H1 (cell line): ENCODE measurements at regions not wholly inside any gene's neighbourhood (a gene's known extent, or its start where the extent isn't known, plus 50 kb on each side); places are given as distances from the start of the nearest gene placed in this dataset.

Experiments
- CTCF ChIA-PET: fragments of 300-600 bp; sonication (Branson Sonifier 250); formaldehyde crosslinking; loops from one replicate; lab custom pipeline; 2021; ENCODE audit not compliant: partially characterized antibody; lab: Charles Lee
- POLR2A ChIA-PET: fragments of 300-600 bp; sonication (Branson Sonifier 250); formaldehyde crosslinking; loops from one replicate; lab custom pipeline; 2021; ENCODE audit warnings: inconsistent platforms; ENCODE audit not compliant: partially characterized antibody; lab: Charles Lee
- DNase-seq, 2 experiments: peaks; one replicate each; pipeline versions ENCODE4 v3.0.0 to v3.0.0-alpha.2; 2010 to 2022; ENCODE audit warnings: low spot score in 2 of 2, low read depth in 1 of 2, mixed read lengths in 1 of 2
- FAIRE-seq: peaks from 2 replicates; lab custom pipeline; 2011; peaks lifted over from hg19 to GRCh38; lab: Jason Lieb, UNC
- H2AFZ ChIP-seq: 2 replicates; pipeline ENCODE4 v1.8.1; 2012; ENCODE audit warnings: low read length, inconsistent platforms
- H2AK5ac ChIP-seq: 2 replicates; pipeline ENCODE4 v1.6.1; 2013; ENCODE audit warnings: low read depth, low read length
- H2BK120ac ChIP-seq: replicated peaks from 2 replicates; pipeline ENCODE3; 2013; ENCODE audit warnings: low read depth, low read length, inconsistent platforms
- H2BK12ac ChIP-seq: 2 replicates; pipeline ENCODE4 v1.6.1; 2013; ENCODE audit warnings: low read depth, low read length
- H2BK15ac ChIP-seq: 2 replicates; pipeline ENCODE4 v1.6.1; 2013; ENCODE audit warnings: low read length
- H2BK20ac ChIP-seq: 2 replicates; pipeline ENCODE4 v1.6.1; 2013; ENCODE audit warnings: low read length
- H2BK5ac ChIP-seq: 2 replicates; pipeline ENCODE4 v1.6.1; 2013; ENCODE audit warnings: low read depth, low read length
- H3K14ac ChIP-seq: 2 replicates; pipeline ENCODE4 v1.6.1; 2013; ENCODE audit warnings: inconsistent platforms; ENCODE audit not compliant: insufficient read length
- H3K18ac ChIP-seq: 2 replicates; pipeline ENCODE4 v1.6.1; 2013; ENCODE audit warnings: low read length; ENCODE audit errors: extremely low read depth
- H3K23ac ChIP-seq: 2 replicates; pipeline ENCODE4 v1.6.1; 2013; ENCODE audit warnings: inconsistent platforms; ENCODE audit not compliant: insufficient read length
- H3K23me2 ChIP-seq: 2 replicates; pipeline ENCODE4 v1.6.1; 2013; ENCODE audit warnings: low read depth, low read length
- H3K27ac ChIP-seq: 2 replicates; pipeline ENCODE4 v1.6.1; 2011; ENCODE audit warnings: low read depth, low read length, inconsistent platforms
- H3K27me3 ChIP-seq, 4 experiments: replicated peaks in 1 of 4; 1 replicate in 1 of 4; 2 replicates in 3 of 4; pipeline versions ENCODE4 v1.6.1 to v1.8.1; 2011 to 2013; ENCODE audit warnings: low read length in 3 of 4, mild to moderate bottlenecking in 3 of 4, inconsistent platforms in 2 of 4, mixed read lengths in 2 of 4, moderate library complexity in 1 of 4; ENCODE audit not compliant: control insufficient read depth in 3 of 4, insufficient read depth in 3 of 4; ENCODE audit errors: extremely low read depth in 1 of 4
- H3K36me3 ChIP-seq, 4 experiments: 2 replicates each; pipeline versions ENCODE4 v1.6.1 to v1.8.1; 2011 to 2013; ENCODE audit warnings: mild to moderate bottlenecking in 4 of 4, low read length in 3 of 4, moderate library complexity in 2 of 4, control low read depth in 1 of 4, inconsistent platforms in 1 of 4; ENCODE audit not compliant: insufficient read depth in 4 of 4, control insufficient read depth in 2 of 4
- H3K4ac ChIP-seq: replicated peaks from 2 replicates; pipeline ENCODE3; 2013; ENCODE audit warnings: low read length, low read depth, mixed read lengths, inconsistent platforms; ENCODE audit not compliant: insufficient read length
- H3K4me1 ChIP-seq, 4 experiments: replicated peaks in 1 of 4; 1 replicate in 1 of 4; 2 replicates in 3 of 4; pipeline versions ENCODE4 v1.6.1 to v1.8.1; 2011 to 2013; ENCODE audit warnings: low read length in 3 of 4, inconsistent platforms in 2 of 4, mixed read lengths in 1 of 4; ENCODE audit not compliant: insufficient read depth in 4 of 4, control insufficient read depth in 3 of 4
- H3K4me2 ChIP-seq, 2 experiments: 2 replicates each; pipeline versions ENCODE4 v1.6.1 to v1.8.1; 2011 to 2013; ENCODE audit warnings: low read depth in 2 of 2, low read length in 2 of 2, control low read depth in 1 of 2, inconsistent platforms in 1 of 2, mild to moderate bottlenecking in 1 of 2; ENCODE audit not compliant: insufficient read depth in 1 of 2
- H3K4me3 ChIP-seq, 4 experiments: fragments of 200-600, 300-600 bp in 1 of 4; sonication (generic), shearing (Covaris generic), sonication (Bioruptor Twin) in 1 of 4; 2 replicates each; pipeline versions ENCODE4 v1.5.1 to v1.8.1; 2011 to 2016; ENCODE audit warnings: low read length in 4 of 4, low read depth in 3 of 4, control low read depth in 2 of 4, inconsistent platforms in 2 of 4, mild to moderate bottlenecking in 2 of 4, mixed read lengths in 1 of 4, moderate library complexity in 1 of 4; ENCODE audit not compliant: insufficient read depth in 2 of 4; ENCODE audit errors: extremely low read depth in 1 of 4
- H3K56ac ChIP-seq: replicated peaks from 2 replicates; pipeline ENCODE3; 2013; ENCODE audit warnings: low read depth, mild to moderate bottlenecking, mixed read lengths, low read length, inconsistent platforms; ENCODE audit not compliant: insufficient read length
- H3K79me1 ChIP-seq: 2 replicates; pipeline ENCODE4 v1.6.1; 2013; ENCODE audit warnings: low read depth, low read length, control low read depth
- H3K79me2 ChIP-seq, 2 experiments: 2 replicates each; pipeline versions ENCODE4 v1.6.1 to v1.8.1; 2012 to 2013; ENCODE audit warnings: low read length in 2 of 2, mild to moderate bottlenecking in 2 of 2, inconsistent platforms in 1 of 2; ENCODE audit not compliant: insufficient read depth in 2 of 2, control insufficient read depth in 1 of 2
- H3K9ac ChIP-seq, 4 experiments: replicated peaks in 1 of 4; 1 replicate in 1 of 4; 2 replicates in 3 of 4; pipeline versions ENCODE4 v1.6.1 to v1.8.1; 2011 to 2013; ENCODE audit warnings: low read depth in 3 of 4, low read length in 3 of 4, control low read depth in 2 of 4, mild to moderate bottlenecking in 2 of 4, moderate library complexity in 2 of 4, inconsistent platforms in 1 of 4; ENCODE audit errors: extremely low read depth in 1 of 4
- H3K9me3 ChIP-seq, 2 experiments: 2 replicates each; pipeline versions ENCODE4 v1.6.1 to v1.8.1; 2012 to 2013; ENCODE audit warnings: mild to moderate bottlenecking in 2 of 2, moderate library complexity in 2 of 2, control low read depth in 1 of 2, inconsistent platforms in 1 of 2, low read depth in 1 of 2, low read length in 1 of 2, mixed read lengths in 1 of 2; ENCODE audit not compliant: insufficient read depth in 2 of 2
- H4K20me1 ChIP-seq, 2 experiments: replicated peaks in 1 of 2; 2 replicates each; pipeline versions ENCODE3 to v1.8.1; 2011 to 2013; ENCODE audit warnings: inconsistent platforms in 2 of 2, low read length in 2 of 2, mild to moderate bottlenecking in 1 of 2; ENCODE audit not compliant: insufficient read depth in 2 of 2, control insufficient read depth in 1 of 2
- H4K5ac ChIP-seq: 2 replicates; pipeline ENCODE4 v1.6.1; 2013; ENCODE audit warnings: low read length, low read depth, mixed read lengths, inconsistent platforms; ENCODE audit not compliant: insufficient read length
- H4K8ac ChIP-seq: 2 replicates; pipeline ENCODE4 v1.8.0; 2013; ENCODE audit warnings: mild to moderate bottlenecking, moderate library complexity, low read length, inconsistent platforms; ENCODE audit not compliant: insufficient read depth; ENCODE audit errors: extremely low read depth
- H4K91ac ChIP-seq: replicated peaks from 2 replicates; pipeline ENCODE3; 2013; ENCODE audit warnings: low read length, mixed read lengths, inconsistent platforms; ENCODE audit not compliant: insufficient read length
- CEBPB ChIP-seq: IDR thresholded peaks from 2 replicates; pipeline ENCODE4 v1.6.1; 2012; ENCODE audit warnings: low read depth, low read length
- NANOG ChIP-seq: IDR thresholded peaks from 2 replicates; pipeline ENCODE4 v1.6.1; 2011; ENCODE audit warnings: low read length, low read depth, mild to moderate bottlenecking, inconsistent platforms; ENCODE audit not compliant: insufficient read depth, poor library complexity, severe bottlenecking
- WGBS, 2 experiments: shearing (Covaris generic) in 1 of 2; methylation state at CpG; one replicate each; pipeline versions ENCODE4 v1.1.6 to v1.1.7; 2013 to 2015; ENCODE audit warnings: low lambda C conversion rate in 2 of 2, mixed read lengths in 2 of 2, inconsistent platforms in 1 of 2, low coverage in 1 of 2, missing lambda C conversion rate in 1 of 2; ENCODE audit not compliant: insufficient replicate concordance in 2 of 2, insufficient coverage in 1 of 2, insufficient read length in 1 of 2; ENCODE audit errors: extremely low coverage in 1 of 2, missing lambda C conversion rate in 1 of 2; 5-methylcytosine and 5-hydroxymethylcytosine counted together
- TF ChIP-seq, protein P1 (sequence below): IDR thresholded peaks from 2 replicates; pipeline ENCODE4 v1.6.1; 2011; ENCODE audit warnings: low read length, improper control_type of control experiment

- H3K4ac ChIP-seq, result no peak overlapping the region
- no peaks in the 10 kb centered on the region for H3K27me3 ChIP-seq
- H2AFZ ChIP-seq, result no peak overlapping the region; the same call in 1 of the 2 replicates
- H3K23me2 ChIP-seq, result no peaks in the 10 kb centered on the region; the same call in 1 of the 2 replicates
- H4K91ac ChIP-seq, result peak overlapping the region; percentile 6
- H4K8ac ChIP-seq, result no peak overlapping the region
- H3K36me3 ChIP-seq, result no peaks in the 10 kb centered on the region
- no peaks in the 10 kb centered on the region for H3K79me1 ChIP-seq
- DNase-seq (no peak), FAIRE-seq (no peak)
- CTCF ChIA-PET, result interaction anchor here (1.3 kb wide), 1 partner anchor 59 kb away, joined by 3 read pairs; no protein-coding TSS in a partner anchor
- H3K9ac ChIP-seq, result no peak overlapping the region
- H2AK5ac ChIP-seq, result no peak overlapping the region
- H2BK15ac ChIP-seq, result no peak overlapping the region
- no peak overlapping the region for H2BK5ac ChIP-seq
- H3K18ac ChIP-seq, result no peak overlapping the region
- no peak overlapping the region for H3K27ac ChIP-seq
- H2BK20ac ChIP-seq, result no peak overlapping the region
- no peak for TF ChIP-seq NANOG
- TF ChIP-seq, protein P1, sequence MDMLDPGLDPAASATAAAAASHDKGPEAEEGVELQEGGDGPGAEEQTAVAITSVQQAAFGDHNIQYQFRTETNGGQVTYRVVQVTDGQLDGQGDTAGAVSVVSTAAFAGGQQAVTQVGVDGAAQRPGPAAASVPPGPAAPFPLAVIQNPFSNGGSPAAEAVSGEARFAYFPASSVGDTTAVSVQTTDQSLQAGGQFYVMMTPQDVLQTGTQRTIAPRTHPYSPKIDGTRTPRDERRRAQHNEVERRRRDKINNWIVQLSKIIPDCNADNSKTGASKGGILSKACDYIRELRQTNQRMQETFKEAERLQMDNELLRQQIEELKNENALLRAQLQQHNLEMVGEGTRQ, result no peak
- peak; percentile 29; the same call in 1 of the 2 replicates for TF ChIP-seq CEBPB
- no peak overlapping the region for H3K14ac ChIP-seq
- H2BK120ac ChIP-seq, result no peak overlapping the region
- H4K20me1 ChIP-seq, result no peaks in the 10 kb centered on the region
- H4K5ac ChIP-seq, result peak overlapping the region; percentile 44
- H2BK12ac ChIP-seq, result no peak overlapping the region
- H3K79me2 ChIP-seq, result no peaks in the 10 kb centered on the region
- POLR2A ChIA-PET, result no interaction called here
- H3K4me2 ChIP-seq, result no peak overlapping the region
- no peak overlapping the region for H3K56ac ChIP-seq
- H3K23ac ChIP-seq, result no peak overlapping the region
- H3K4me3 ChIP-seq, result no peak overlapping the region
- H3K4me1 ChIP-seq, result peaks cover 1 to 11% (median 7%) of the 10 kb centered on the region in 4 experiments; a peak in 3 of 7 replicates
- no peaks in the 10 kb centered on the region for H3K9me3 ChIP-seq
- WGBS, 2 experiments, result 70% methylated on average over 4 of the region's 4 CpGs; no CpG with 5 or more reads in 1 of the 2 experiments
Measured at GRCh38 chr20:53656293-53657202, 62.9 kb upstream of the ZNF217 start.
